DMS 273 (cell line): ENCODE measurements at regions not wholly inside any gene's neighbourhood (a gene's known extent, or its start where the extent isn't known, plus 50 kb on each side); places are given as distances from the start of the nearest gene placed in this dataset.

Experiments used
- DNase-seq: peaks from one replicate; lab custom pipeline; 2025; ENCODE audit not compliant: unreplicated experiment; lab: John Stamatoyannopoulos, UW

- no peak for DNase-seq
Observed at GRCh38 chr3:73719861-73720260, 95.1 kb upstream of the PDZRN3 start.

- no peak for DNase-seq
Observed at GRCh38 chr3:73719413-73719851, 94.7 kb upstream of the PDZRN3 start.

GRCh38 chr3:73718326-73719110 is 93.8 kb upstream of the PDZRN3 start:
- DNase-seq = no peak

GRCh38 chr3:73716418-73716817 is 91.7 kb upstream of the PDZRN3 start:
- no peak for DNase-seq

- DNase-seq = no peak
Observed at GRCh38 chr3:73710340-73710739, 85.6 kb upstream of the PDZRN3 start.

- no peak for DNase-seq
Observed at GRCh38 chr3:73709712-73710111, 85.0 kb upstream of the PDZRN3 start.

GRCh38 chr3:73708956-73709355 is 84.2 kb upstream of the PDZRN3 start:
- DNase-seq = no peak

- no peak for DNase-seq
Observed at GRCh38 chr3:73707772-73708171, 83.0 kb upstream of the PDZRN3 start.

- peak; percentile 21 for DNase-seq
Observed at GRCh38 chr3:73706771-73707170, 82.0 kb upstream of the PDZRN3 start.

GRCh38 chr3:73705792-73706191 is 81.1 kb upstream of the PDZRN3 start:
- peak; percentile 1 for DNase-seq

- DNase-seq = no peak
Observed at GRCh38 chr3:73699327-73699726, 74.6 kb upstream of the PDZRN3 start.

GRCh38 chr3:73697020-73697419 is 72.3 kb upstream of the PDZRN3 start:
- no peak for DNase-seq

GRCh38 chr3:73695841-73696240 is 71.1 kb upstream of the PDZRN3 start:
- DNase-seq = no peak

- no peak for DNase-seq
Observed at GRCh38 chr3:73694983-73695757, 70.4 kb upstream of the PDZRN3 start.

GRCh38 chr3:73687106-73688004 is 62.6 kb upstream of the PDZRN3 start:
- DNase-seq = no peak

GRCh38 chr3:73685061-73685460 is 60.3 kb upstream of the PDZRN3 start:
- no peak for DNase-seq

- no peak for DNase-seq
Observed at GRCh38 chr3:73683706-73684105, 59.0 kb upstream of the PDZRN3 start.

- DNase-seq = no peak
Observed at GRCh38 chr3:73681610-73682009, 56.9 kb upstream of the PDZRN3 start.

- no peak for DNase-seq
Observed at GRCh38 chr3:73681198-73681597, 56.5 kb upstream of the PDZRN3 start.

- no peak for DNase-seq
Observed at GRCh38 chr3:73680391-73681095, 55.8 kb upstream of the PDZRN3 start.
